ENCODE measurements at regions not wholly inside any gene's neighbourhood (a gene's known extent, or its start where the extent isn't known, plus 50 kb on each side); places are given as distances from the start of the nearest gene placed in this dataset.

GRCh38 chr2:120938045-120938771, 202.5 kb downstream of the GLI2 start:
- TF ChIP-seq FOXA1 (IDR thresholded peaks at IDR 0.05) (no peak), ARNT (IDR thresholded peaks at IDR 0.05) (no peak), ZNF384 (IDR thresholded peaks at IDR 0.05) (no peak), BHLHE40 (IDR thresholded peaks at IDR 0.05; ENCODE audit: borderline replicate concordance) (no peak), TARDBP (IDR thresholded peaks at IDR 0.05) (no peak), PKNOX1 (IDR thresholded peaks at IDR 0.05) (no peak), NFRKB (IDR thresholded peaks at IDR 0.05) (no peak), HDGF (IDR thresholded peaks at IDR 0.05; ENCODE audit: borderline replicate concordance) (no peak), FOXM1 (IDR thresholded peaks at IDR 0.05; ENCODE audit: borderline replicate concordance) (no peak), SP1 (IDR thresholded peaks at IDR 0.05) (no peak), ELF4 (IDR thresholded peaks at IDR 0.05) (no peak)
